ENCODE measurements at regions not wholly inside any gene's neighbourhood (a gene's known extent, or its start where the extent isn't known, plus 50 kb on each side); places are given as distances from the start of the nearest gene placed in this dataset.

DNA sequence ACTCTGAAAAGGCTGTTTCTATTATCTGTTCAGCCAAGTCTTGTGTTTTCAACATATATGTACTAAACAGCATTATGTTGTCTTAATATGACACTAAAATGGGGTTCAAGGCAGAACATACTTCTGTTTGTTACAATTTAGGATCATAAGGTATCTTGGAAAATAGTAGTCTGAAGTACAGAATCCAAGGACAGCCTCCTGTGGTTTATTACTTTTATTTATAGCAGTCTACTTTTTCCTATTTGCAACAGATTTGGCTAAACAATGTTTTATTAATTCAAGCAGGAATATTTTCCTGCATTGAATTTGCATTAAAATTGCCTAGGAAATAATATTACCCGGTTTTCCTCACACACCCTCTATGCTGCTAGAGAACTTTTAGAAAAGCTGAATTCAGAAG is 67.7 kb downstream of the PLEKHG1 start:
- intact Hi-C loops (cut with DNase I), result no loop called here
- no peaks in the 10 kb centered on the region for H3K27me3 ChIP-seq
- TF ChIP-seq POLR2AphosphoS5 (IDR thresholded peaks at IDR 0.05; ENCODE audit: insufficient read depth in 1 of 2, low read depth in 1 of 2), result no peak
- TF ChIP-seq, protein P1, sequence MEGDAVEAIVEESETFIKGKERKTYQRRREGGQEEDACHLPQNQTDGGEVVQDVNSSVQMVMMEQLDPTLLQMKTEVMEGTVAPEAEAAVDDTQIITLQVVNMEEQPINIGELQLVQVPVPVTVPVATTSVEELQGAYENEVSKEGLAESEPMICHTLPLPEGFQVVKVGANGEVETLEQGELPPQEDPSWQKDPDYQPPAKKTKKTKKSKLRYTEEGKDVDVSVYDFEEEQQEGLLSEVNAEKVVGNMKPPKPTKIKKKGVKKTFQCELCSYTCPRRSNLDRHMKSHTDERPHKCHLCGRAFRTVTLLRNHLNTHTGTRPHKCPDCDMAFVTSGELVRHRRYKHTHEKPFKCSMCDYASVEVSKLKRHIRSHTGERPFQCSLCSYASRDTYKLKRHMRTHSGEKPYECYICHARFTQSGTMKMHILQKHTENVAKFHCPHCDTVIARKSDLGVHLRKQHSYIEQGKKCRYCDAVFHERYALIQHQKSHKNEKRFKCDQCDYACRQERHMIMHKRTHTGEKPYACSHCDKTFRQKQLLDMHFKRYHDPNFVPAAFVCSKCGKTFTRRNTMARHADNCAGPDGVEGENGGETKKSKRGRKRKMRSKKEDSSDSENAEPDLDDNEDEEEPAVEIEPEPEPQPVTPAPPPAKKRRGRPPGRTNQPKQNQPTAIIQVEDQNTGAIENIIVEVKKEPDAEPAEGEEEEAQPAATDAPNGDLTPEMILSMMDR (IDR thresholded peaks at IDR 0.05), result no peak
- TF ChIP-seq POLR2A (IDR thresholded peaks at IDR 0.05), result no peak
- H3K36me3 ChIP-seq, result no peaks in the 10 kb centered on the region
- H3K9me3 ChIP-seq, result no peaks in the 10 kb centered on the region
- peaks cover 22% of the 10 kb centered on the region for H3K4me1 ChIP-seq
- no peak overlapping the region for H3K27ac ChIP-seq
- no peak for DNase-seq (ENCODE audit: extremely low spot score in 2 of 2)
- no peak overlapping the region for H3K4me3 ChIP-seq

DNA sequence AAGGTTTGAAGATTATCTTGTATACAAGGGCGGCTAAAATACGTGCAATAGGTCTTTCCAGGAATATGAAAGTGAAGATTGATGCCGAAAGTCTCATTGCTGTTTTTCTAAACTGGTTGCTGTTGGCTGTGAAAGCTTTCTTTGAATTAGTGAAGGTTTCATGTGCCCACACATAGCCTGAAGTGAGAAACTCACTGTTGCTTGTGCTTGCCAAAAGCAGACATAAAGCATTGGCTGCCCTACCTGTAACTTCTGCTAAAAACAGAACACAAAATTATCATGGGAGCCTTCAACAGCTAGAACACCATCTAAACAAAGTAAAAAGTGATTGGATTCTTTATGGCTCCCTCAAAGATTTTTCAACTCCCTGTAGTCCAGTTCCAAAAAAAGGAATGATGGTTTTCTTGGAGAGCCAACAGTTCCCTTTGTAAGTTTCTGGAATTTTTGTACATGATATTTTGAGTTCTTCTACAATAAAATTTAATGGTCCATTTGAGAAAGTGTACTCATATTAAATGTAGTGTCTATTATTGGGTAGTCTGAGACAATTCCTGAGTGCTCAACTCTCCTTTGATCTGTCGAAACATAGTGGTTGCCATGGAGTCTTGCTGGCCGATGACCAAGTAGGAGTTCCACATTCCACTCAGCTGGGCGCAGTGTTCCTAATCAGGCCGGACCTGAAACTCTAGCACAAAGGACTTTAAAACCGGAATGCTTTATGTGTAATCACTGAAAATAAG is 68.5 kb downstream of the PLEKHG1 start:
- Histone ChIP-seq H3K4me3 (no peak overlapping the region), H3K4me1 (peaks cover 22% of the 10 kb centered on the region)

DNA sequence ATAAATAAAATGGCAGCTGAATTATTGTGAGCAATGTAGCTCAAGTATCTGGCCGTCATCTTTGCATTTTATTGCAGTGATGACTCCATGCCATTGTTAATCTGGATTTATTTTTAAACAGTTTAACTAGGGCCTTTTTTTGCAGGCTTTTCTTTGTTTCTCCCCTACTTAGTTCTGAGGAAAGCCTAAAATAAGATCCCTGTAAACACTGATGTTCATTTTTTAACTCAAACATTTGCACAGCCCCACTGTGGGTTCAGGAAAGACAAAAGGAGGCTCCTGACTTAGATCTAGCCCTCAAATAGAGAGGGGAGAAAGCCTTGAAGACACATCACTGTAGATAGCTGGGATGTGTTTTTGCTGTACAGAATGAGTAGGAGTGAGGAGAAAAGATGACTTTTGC is 69.2 kb downstream of the PLEKHG1 start:
- intact Hi-C loops (cut with DNase I), result no loop called here
- H3K4me3 ChIP-seq, result no peak overlapping the region
- H3K27me3 ChIP-seq, result no peaks in the 10 kb centered on the region
- peaks cover 22% of the 10 kb centered on the region for H3K4me1 ChIP-seq
- no peaks in the 10 kb centered on the region for H3K9me3 ChIP-seq
- H3K27ac ChIP-seq, result no peak overlapping the region
- H3K36me3 ChIP-seq, result no peaks in the 10 kb centered on the region
- no peak for DNase-seq (ENCODE audit: extremely low spot score in 2 of 2)
- TF ChIP-seq POLR2AphosphoS5 (IDR thresholded peaks at IDR 0.05; ENCODE audit: insufficient read depth in 1 of 2, low read depth in 1 of 2), result no peak
- TF ChIP-seq POLR2A (IDR thresholded peaks at IDR 0.05), result no peak
- TF ChIP-seq, protein P1 (IDR thresholded peaks at IDR 0.05), result no peak

More for the DNA sequence above, 68.5 kb downstream of the PLEKHG1 start:
- DNase-seq (ENCODE audit: extremely low spot score in 2 of 2), result no peak
- TF ChIP-seq POLR2A (IDR thresholded peaks at IDR 0.05) (no peak), POLR2AphosphoS5 (IDR thresholded peaks at IDR 0.05; ENCODE audit: insufficient read depth in 1 of 2, low read depth in 1 of 2) (peak in 1 of 2 donors; percentile 71)
- TF ChIP-seq, protein P1 (IDR thresholded peaks at IDR 0.05), result no peak
- H3K36me3 ChIP-seq, result no peaks in the 10 kb centered on the region
- H3K27me3 ChIP-seq, result no peaks in the 10 kb centered on the region
- no peaks in the 10 kb centered on the region for H3K9me3 ChIP-seq
- intact Hi-C loops (cut with DNase I), result no loop called here
- no peak overlapping the region for H3K27ac ChIP-seq

DNA sequence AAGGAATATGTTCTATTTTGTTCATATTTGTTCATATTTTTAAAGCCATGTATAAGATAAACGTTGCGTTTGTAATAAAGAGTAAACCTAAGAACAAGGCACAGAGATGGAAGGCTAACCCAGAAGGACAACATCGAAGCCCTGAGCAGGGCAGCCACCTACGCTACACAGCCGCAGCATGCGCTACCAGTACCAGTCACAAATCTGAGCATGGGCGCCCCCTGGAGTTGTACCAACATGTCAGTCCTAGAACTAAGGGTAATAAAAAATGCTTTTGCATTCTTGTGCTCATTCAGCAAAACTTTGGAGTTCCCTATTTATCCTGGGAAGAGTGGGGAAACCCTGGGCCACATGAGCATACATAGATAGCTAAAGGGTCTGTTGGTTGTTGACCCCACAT is 70.6 kb downstream of the PLEKHG1 start:
- no peak overlapping the region for H3K27ac ChIP-seq
- no peak for DNase-seq (ENCODE audit: extremely low spot score in 2 of 2)
- H3K27me3 ChIP-seq, result no peaks in the 10 kb centered on the region
- H3K4me3 ChIP-seq, result no peak overlapping the region
- no peaks in the 10 kb centered on the region for H3K9me3 ChIP-seq
- no peaks in the 10 kb centered on the region for H3K36me3 ChIP-seq
- intact Hi-C loops (cut with DNase I), result no loop called here
- H3K4me1 ChIP-seq, result peaks cover 22% of the 10 kb centered on the region
- TF ChIP-seq, protein P1 (IDR thresholded peaks at IDR 0.05), result no peak
- TF ChIP-seq POLR2AphosphoS5 (IDR thresholded peaks at IDR 0.05; ENCODE audit: insufficient read depth in 1 of 2, low read depth in 1 of 2) (no peak), POLR2A (IDR thresholded peaks at IDR 0.05) (no peak)

DNA sequence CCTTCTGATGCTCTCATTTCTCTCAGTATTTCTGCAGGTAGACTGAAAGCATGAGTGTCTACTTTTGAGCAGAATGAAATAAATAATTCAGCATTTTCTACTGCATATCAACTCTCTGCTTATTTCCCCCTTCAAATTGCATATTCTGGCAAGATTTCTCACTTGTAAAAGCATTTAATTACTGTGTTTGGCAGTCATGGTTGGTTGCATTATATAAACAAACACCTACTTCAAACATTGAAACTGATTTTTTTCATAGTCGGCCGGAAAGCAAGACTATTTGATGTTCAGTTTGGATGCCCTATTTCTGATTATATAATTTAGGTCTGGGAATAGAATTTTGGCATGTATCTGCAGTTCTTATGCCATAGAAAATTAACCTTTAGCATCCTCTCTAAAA is 73.1 kb downstream of the PLEKHG1 start:
- intact Hi-C loops (cut with DNase I), result no loop called here
- no peak for DNase-seq (ENCODE audit: extremely low spot score in 2 of 2)
- H3K9me3 ChIP-seq, result no peaks in the 10 kb centered on the region
- no peak overlapping the region for H3K4me3 ChIP-seq
- H3K27ac ChIP-seq, result no peak overlapping the region
- peaks cover 21% of the 10 kb centered on the region for H3K4me1 ChIP-seq
- TF ChIP-seq POLR2AphosphoS5 (IDR thresholded peaks at IDR 0.05; ENCODE audit: insufficient read depth in 1 of 2, low read depth in 1 of 2), result no peak
- TF ChIP-seq, protein P1 (IDR thresholded peaks at IDR 0.05), result no peak
- no peak for TF ChIP-seq POLR2A (IDR thresholded peaks at IDR 0.05)
- no peaks in the 10 kb centered on the region for H3K36me3 ChIP-seq
- no peaks in the 10 kb centered on the region for H3K27me3 ChIP-seq

Data from vagina (tissue), 2 donors.